GM12878 (cell line): ENCODE measurements at regions not wholly inside any gene's neighbourhood (a gene's known extent, or its start where the extent isn't known, plus 50 kb on each side); places are given as distances from the start of the nearest gene placed in this dataset.

Experiments used
- ATAC-seq: fragments of 200-7000 bp; cut with Tn5 transposase; 3 replicates; pipeline ENCODE4 v1.9.1; 2020; ENCODE audit warnings: mild to moderate bottlenecking, moderate library complexity
- BruUV-seq: library from RNA; stranded (reverse); fragments of 400-500 nt; replicated peaks from 2 replicates; lab custom pipeline; 2021; lab: Mats Ljungman, UMichigan
- CTCF ChIA-PET: fragments of 300-600 bp; sonication (Branson Sonifier 250); formaldehyde crosslinking; extraction: SDS; loops from one replicate; lab custom pipeline; 2021; ENCODE audit warnings: inconsistent platforms; lab: Yijun Ruan, JAX
- POLR2A ChIA-PET: fragments of 350-600 bp; formaldehyde crosslinking; extraction: SDS; loops from one replicate; lab custom pipeline; 2021; ENCODE audit warnings: inconsistent platforms; lab: Charles Lee
- RAD21 ChIA-PET: fragments of 300-600 bp; sonication (Branson Sonifier 250); formaldehyde crosslinking; loops from one replicate; lab custom pipeline; 2023; ENCODE audit warnings: antibody characterized with exemption; ENCODE audit not compliant: unreplicated experiment; lab: Charles Lee
- SMC1A ChIA-PET: fragments of 300-600 bp; sonication (Branson Sonifier 250); formaldehyde crosslinking; loops from one replicate; lab custom pipeline; 2023; ENCODE audit not compliant: unreplicated experiment, uncharacterized antibody; lab: Charles Lee
- DNase-seq: peaks from one replicate; pipeline ENCODE4 v3.0.0-alpha.2; 2011; ENCODE audit warnings: low read depth, low spot score
- FAIRE-seq: peaks from 3 replicates; lab custom pipeline; 2011; peaks lifted over from hg19 to GRCh38; lab: Jason Lieb, UNC
- H2AFZ ChIP-seq: 2 replicates; pipeline ENCODE4 v1.6.0; 2011; ENCODE audit warnings: low read depth, low read length, control low read depth; ENCODE audit not compliant: control insufficient read depth
- H3K27ac ChIP-seq: 2 replicates; pipeline ENCODE4 v1.5.1; 2011; ENCODE audit warnings: control low read depth; ENCODE audit not compliant: control insufficient read depth, insufficient read depth
- H3K27me3 ChIP-seq, 2 experiments: replicated peaks in 1 of 2; 2 replicates each; pipeline versions ENCODE4 v1.6.0 to v1.6.1; 2011; ENCODE audit warnings: low read length in 1 of 2; ENCODE audit not compliant: control insufficient read depth in 2 of 2, insufficient read depth in 2 of 2
- H3K36me3 ChIP-seq, 2 experiments: 2 replicates each; pipeline ENCODE4 v1.5.1; 2011; ENCODE audit warnings: low read length in 1 of 2; ENCODE audit not compliant: control insufficient read depth in 2 of 2, insufficient read depth in 2 of 2
- H3K4me1 ChIP-seq: 2 replicates; pipeline ENCODE4 v1.6.1; 2011; ENCODE audit warnings: mild to moderate bottlenecking, low read length, moderate library complexity, mixed read lengths; ENCODE audit not compliant: control insufficient read depth, insufficient read depth
- H3K4me2 ChIP-seq: 2 replicates; pipeline ENCODE4 v1.6.0; 2011; ENCODE audit warnings: control low read depth; ENCODE audit not compliant: control insufficient read depth, insufficient read depth
- H3K4me3 ChIP-seq: fragments of 200-600 bp; sonication (generic); 2 replicates; pipeline ENCODE4 v1.5.1; 2016
- H3K79me2 ChIP-seq: 2 replicates; pipeline ENCODE4 v1.6.0; 2011; ENCODE audit warnings: low read length; ENCODE audit not compliant: control insufficient read depth, insufficient read depth
- H3K9ac ChIP-seq: 2 replicates; pipeline ENCODE4 v1.8.0; 2011; ENCODE audit warnings: low read length, control low read depth, mixed read lengths; ENCODE audit not compliant: control insufficient read depth, insufficient read depth
- H3K9me3 ChIP-seq: replicated peaks from 3 replicates; pipeline ENCODE4 v1.5.1; 2011; ENCODE audit warnings: mild to moderate bottlenecking, low read length; ENCODE audit not compliant: control insufficient read depth, insufficient read depth
- H4K20me1 ChIP-seq: 2 replicates; pipeline ENCODE4 v1.6.0; 2011; ENCODE audit not compliant: control insufficient read depth, insufficient read depth
- BCL11A ChIP-seq: IDR thresholded peaks from 2 replicates; pipeline ENCODE4 v1.6.1; 2011; ENCODE audit warnings: low read depth, low read length
- CBX5 ChIP-seq: sonication (generic); IDR thresholded peaks from 2 replicates; pipeline ENCODE4 v1.6.1; 2016; ENCODE audit warnings: low read depth, moderate library complexity, mild to moderate bottlenecking, inconsistent platforms
- GATAD2B ChIP-seq: fragments of 450-650 bp; conservative IDR thresholded peaks from 2 replicates; pipeline ENCODE4 v1.6.1; 2017; ENCODE audit warnings: low read depth, mild to moderate bottlenecking, moderate library complexity
- HCFC1 ChIP-seq: fragments of 150-350 bp; IDR thresholded peaks from 2 replicates; pipeline ENCODE4 v1.6.1; 2014; ENCODE audit warnings: low read length
- RAD21 ChIP-seq: IDR thresholded peaks from 2 replicates; pipeline ENCODE4 v1.6.1; 2011; ENCODE audit warnings: mild to moderate bottlenecking, low read depth, low read length, moderate library complexity; ENCODE audit not compliant: insufficient read depth
- RBBP5 ChIP-seq: fragments of 200-600 bp; sonication (generic); conservative IDR thresholded peaks from 2 replicates; pipeline ENCODE4 v1.6.1; 2016
- SMAD1 ChIP-seq: fragments of 450-650 bp; IDR thresholded peaks from 2 replicates; pipeline ENCODE4 v1.6.1; 2018; ENCODE audit warnings: mild to moderate bottlenecking, low read depth; ENCODE audit not compliant: partially characterized antibody
- SREBF1 ChIP-seq: IDR thresholded peaks from 2 replicates; pipeline ENCODE4 v1.6.1; 2012; ENCODE audit warnings: mild to moderate bottlenecking, low read length
- TBL1XR1 ChIP-seq: IDR thresholded peaks from 2 replicates; pipeline ENCODE4 v1.6.1; 2012; ENCODE audit warnings: low read depth, low read length, improper control_type of control experiment
- ZBED1 ChIP-seq: IDR thresholded peaks from 2 replicates; pipeline ENCODE4 v1.6.1; 2016; ENCODE audit warnings: borderline replicate concordance
- WGBS: methylation state at CpG from one replicate; pipeline ENCODE4 v1.1.6; 2016; ENCODE audit warnings: low lambda C conversion rate; ENCODE audit not compliant: insufficient replicate concordance, insufficient coverage; ENCODE audit errors: missing lambda C conversion rate; 5-methylcytosine and 5-hydroxymethylcytosine counted together
- in situ Hi-C: fragments of 300-500 bp; cut with MboI; formaldehyde crosslinking; loops from 9 replicates; pipeline ENCODE4 v1.14.3; 2018; ENCODE audit warnings: mixed read lengths
- intact Hi-C: fragments of 100-400 bp; cut with micrococcal nuclease; formaldehyde crosslinking; loops from one replicate; pipeline ENCODE4 v1.14.2; 2022; ENCODE audit not compliant: unreplicated experiment
- TF ChIP-seq, protein P1 (sequence below): IDR thresholded peaks from 2 replicates; pipeline ENCODE4 v1.6.1; 2011; ENCODE audit warnings: low read depth, mild to moderate bottlenecking, low read length, moderate library complexity, borderline replicate concordance; ENCODE audit errors: extremely low read depth
- TF ChIP-seq, protein P2 (sequence below): IDR thresholded peaks from 2 replicates; pipeline ENCODE4 v1.6.1; 2012; ENCODE audit warnings: low read length, inconsistent platforms
- TF ChIP-seq, protein P3 (sequence below): IDR thresholded peaks from 2 replicates; pipeline ENCODE4 v1.6.1; 2012; ENCODE audit warnings: low read depth, low read length, improper control_type of control experiment
- TF ChIP-seq, protein P4 (sequence below): fragments of 450-650 bp; IDR thresholded peaks from 2 replicates; pipeline ENCODE4 v1.6.1; 2016; ENCODE audit warnings: mild to moderate bottlenecking

DNA sequence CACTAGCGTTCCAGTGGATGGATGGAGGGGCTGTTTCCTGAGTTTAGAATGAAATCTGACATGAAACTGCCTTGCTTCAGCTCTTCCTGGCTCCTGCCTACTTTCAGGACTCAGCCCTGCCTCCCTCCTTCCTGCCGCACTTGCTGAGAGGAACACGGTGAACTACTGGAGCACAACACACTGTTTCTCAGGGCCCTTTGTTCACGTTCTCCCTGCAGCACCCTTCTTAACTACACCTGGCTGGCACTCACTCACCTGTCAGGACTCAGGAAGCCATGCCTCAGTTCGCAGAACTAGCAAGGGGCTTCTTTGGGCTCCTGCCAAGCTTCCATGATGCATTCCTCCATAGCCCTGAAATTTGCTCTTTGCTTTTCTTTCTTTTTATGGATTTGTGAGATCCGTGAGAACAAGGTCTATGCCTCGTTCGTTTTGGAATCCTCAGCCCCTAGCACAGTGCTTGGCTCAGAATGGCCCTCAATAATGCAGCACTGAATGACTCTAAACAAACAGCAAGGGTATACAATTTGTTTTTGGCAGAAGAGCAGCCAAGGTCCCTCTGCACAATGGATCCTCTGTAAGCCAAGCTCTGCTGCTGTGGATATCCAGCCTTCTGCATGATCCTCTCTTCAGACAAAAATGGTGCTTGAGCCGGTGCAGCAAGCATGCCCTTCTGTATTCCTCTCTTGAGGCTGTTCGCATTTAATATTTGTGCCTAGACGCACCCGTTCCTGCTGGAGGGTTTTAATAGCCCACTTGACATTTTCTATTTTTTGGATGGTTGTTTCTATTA is 357.0 kb downstream of the TSN start:
- ChIA-PET SMC1A (no interaction called here), RAD21 (no interaction called here), POLR2A (no interaction called here)
- Histone ChIP-seq H3K36me3 (no peaks in the 10 kb centered on the region), H3K9me3 (no peaks in the 10 kb centered on the region), H3K79me2 (no peaks in the 10 kb centered on the region), H4K20me1 (peaks cover 3% of the 10 kb centered on the region; the same call in 1 of the 2 replicates), H3K4me1 (no peaks in the 10 kb centered on the region)
- no peak for ATAC-seq
- intact Hi-C loops, result no loop called here
- no TSS peak for BruUV-seq
- TF ChIP-seq BCL11A (no peak), GATAD2B (no peak), RBBP5 (no peak), CBX5 (no peak), ZBED1 (no peak), TBL1XR1 (no peak), RAD21 (no peak), SREBF1 (no peak), SMAD1 (no peak), HCFC1 (no peak)
- TF ChIP-seq, protein P1, sequence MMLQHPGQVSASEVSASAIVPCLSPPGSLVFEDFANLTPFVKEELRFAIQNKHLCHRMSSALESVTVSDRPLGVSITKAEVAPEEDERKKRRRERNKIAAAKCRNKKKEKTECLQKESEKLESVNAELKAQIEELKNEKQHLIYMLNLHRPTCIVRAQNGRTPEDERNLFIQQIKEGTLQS, result no peak
- TF ChIP-seq, protein P2, sequence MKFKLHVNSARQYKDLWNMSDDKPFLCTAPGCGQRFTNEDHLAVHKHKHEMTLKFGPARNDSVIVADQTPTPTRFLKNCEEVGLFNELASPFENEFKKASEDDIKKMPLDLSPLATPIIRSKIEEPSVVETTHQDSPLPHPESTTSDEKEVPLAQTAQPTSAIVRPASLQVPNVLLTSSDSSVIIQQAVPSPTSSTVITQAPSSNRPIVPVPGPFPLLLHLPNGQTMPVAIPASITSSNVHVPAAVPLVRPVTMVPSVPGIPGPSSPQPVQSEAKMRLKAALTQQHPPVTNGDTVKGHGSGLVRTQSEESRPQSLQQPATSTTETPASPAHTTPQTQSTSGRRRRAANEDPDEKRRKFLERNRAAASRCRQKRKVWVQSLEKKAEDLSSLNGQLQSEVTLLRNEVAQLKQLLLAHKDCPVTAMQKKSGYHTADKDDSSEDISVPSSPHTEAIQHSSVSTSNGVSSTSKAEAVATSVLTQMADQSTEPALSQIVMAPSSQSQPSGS, result no peak
- TF ChIP-seq, protein P3, sequence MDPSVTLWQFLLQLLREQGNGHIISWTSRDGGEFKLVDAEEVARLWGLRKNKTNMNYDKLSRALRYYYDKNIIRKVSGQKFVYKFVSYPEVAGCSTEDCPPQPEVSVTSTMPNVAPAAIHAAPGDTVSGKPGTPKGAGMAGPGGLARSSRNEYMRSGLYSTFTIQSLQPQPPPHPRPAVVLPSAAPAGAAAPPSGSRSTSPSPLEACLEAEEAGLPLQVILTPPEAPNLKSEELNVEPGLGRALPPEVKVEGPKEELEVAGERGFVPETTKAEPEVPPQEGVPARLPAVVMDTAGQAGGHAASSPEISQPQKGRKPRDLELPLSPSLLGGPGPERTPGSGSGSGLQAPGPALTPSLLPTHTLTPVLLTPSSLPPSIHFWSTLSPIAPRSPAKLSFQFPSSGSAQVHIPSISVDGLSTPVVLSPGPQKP, result no peak
- TF ChIP-seq, protein P4, sequence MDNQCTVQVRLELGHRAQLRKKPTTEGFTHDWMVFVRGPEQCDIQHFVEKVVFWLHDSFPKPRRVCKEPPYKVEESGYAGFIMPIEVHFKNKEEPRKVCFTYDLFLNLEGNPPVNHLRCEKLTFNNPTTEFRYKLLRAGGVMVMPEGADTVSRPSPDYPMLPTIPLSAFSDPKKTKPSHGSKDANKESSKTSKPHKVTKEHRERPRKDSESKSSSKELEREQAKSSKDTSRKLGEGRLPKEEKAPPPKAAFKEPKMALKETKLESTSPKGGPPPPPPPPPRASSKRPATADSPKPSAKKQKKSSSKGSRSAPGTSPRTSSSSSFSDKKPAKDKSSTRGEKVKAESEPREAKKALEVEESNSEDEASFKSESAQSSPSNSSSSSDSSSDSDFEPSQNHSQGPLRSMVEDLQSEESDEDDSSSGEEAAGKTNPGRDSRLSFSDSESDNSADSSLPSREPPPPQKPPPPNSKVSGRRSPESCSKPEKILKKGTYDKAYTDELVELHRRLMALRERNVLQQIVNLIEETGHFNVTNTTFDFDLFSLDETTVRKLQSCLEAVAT, result no peak
- TF ChIP-seq, all 136 proteins: peak for 0
- DNase-seq (no peak), FAIRE-seq (no peak)
- no peak overlapping the region for H3K9ac ChIP-seq
- CTCF ChIA-PET, result no interaction called here
- no peak overlapping the region for H3K4me3 ChIP-seq
- H2AFZ ChIP-seq, result no peak overlapping the region
- WGBS, result 42% methylated on average over 12 of the region's 12 CpGs
- in situ Hi-C loops, result no loop called here
- H3K4me2 ChIP-seq, result no peak overlapping the region
- H3K27me3 ChIP-seq, result peaks cover 0 to 3% of the 10 kb centered on the region in 2 experiments; a peak in 1 of 4 replicates
- no peak overlapping the region for H3K27ac ChIP-seq
